Endothelial cell of umbilical vein (primary cell): ENCODE measurements at regions not wholly inside any gene's neighbourhood (a gene's known extent, or its start where the extent isn't known, plus 50 kb on each side); places are given as distances from the start of the nearest gene placed in this dataset.

Source experiments
- BruUV-seq: library from RNA; stranded (reverse); fragments of 400-500 nt; replicated peaks from 2 replicates; lab custom pipeline; 2021; lab: Mats Ljungman, UMichigan
- CTCF ChIA-PET: fragments of 300-600, 350-600 bp; sonication (Branson Sonifier 250); formaldehyde crosslinking; loops from one replicate; lab custom pipeline; 2021; ENCODE audit warnings: antibody characterized with exemption, inconsistent platforms; lab: Charles Lee
- POLR2A ChIA-PET: fragments of 300-600, 350-600 bp; sonication (Branson Sonifier 250); formaldehyde crosslinking; loops from one replicate; lab custom pipeline; 2021; ENCODE audit warnings: antibody characterized with exemption, inconsistent platforms; lab: Charles Lee
- DNase-seq: peaks from one replicate; pipeline ENCODE4 v3.0.0-alpha.2; 2011; ENCODE audit warnings: low read depth, low spot score
- FAIRE-seq: peaks from 2 replicates; lab custom pipeline; 2011; peaks lifted over from hg19 to GRCh38; lab: Jason Lieb, UNC
- H2AFZ ChIP-seq: 2 replicates; pipeline ENCODE4 v1.6.0; 2012; ENCODE audit warnings: low read depth, low read length, control low read depth, inconsistent platforms
- H3K27ac ChIP-seq: 2 replicates; pipeline ENCODE4 v1.5.1; 2011; ENCODE audit warnings: low read depth, mild to moderate bottlenecking, control low read depth, low read length, moderate library complexity; ENCODE audit not compliant: insufficient read depth
- H3K27me3 ChIP-seq, 2 experiments: 2 replicates each; pipeline versions ENCODE4 v1.6.0 to v1.6.1; 2011; ENCODE audit warnings: low read length in 2 of 2, mixed read lengths in 1 of 2; ENCODE audit not compliant: control insufficient read depth in 2 of 2, insufficient read depth in 2 of 2
- H3K36me3 ChIP-seq, 2 experiments: 2 replicates in 1 of 2; 3 replicates in 1 of 2; pipeline ENCODE4 v1.5.1; 2011; ENCODE audit warnings: low read length in 2 of 2, mild to moderate bottlenecking in 1 of 2, moderate library complexity in 1 of 2; ENCODE audit not compliant: control insufficient read depth in 2 of 2, insufficient read depth in 2 of 2; ENCODE audit errors: extremely low read depth in 1 of 2
- H3K4me1 ChIP-seq: 3 replicates; pipeline ENCODE4 v1.5.1; 2011; ENCODE audit warnings: mild to moderate bottlenecking, low read length; ENCODE audit not compliant: control insufficient read depth, insufficient read depth; ENCODE audit errors: extremely low read depth
- H3K4me2 ChIP-seq: 2 replicates; pipeline ENCODE4 v1.6.1; 2011; ENCODE audit warnings: low read length, control low read depth, mixed read lengths; ENCODE audit not compliant: insufficient read depth
- H3K4me3 ChIP-seq, 3 experiments: fragments of 200-600 bp in 1 of 3; sonication (generic), shearing (Covaris generic) in 1 of 3; replicated peaks in 1 of 3; 2 replicates each; pipeline ENCODE4 v1.5.1; 2011 to 2016; ENCODE audit warnings: control low read depth in 3 of 3, low read length in 3 of 3, mild to moderate bottlenecking in 2 of 3, inconsistent platforms in 1 of 3, low read depth in 1 of 3, moderate library complexity in 1 of 3; ENCODE audit not compliant: insufficient read depth in 1 of 3
- H3K79me2 ChIP-seq: 2 replicates; pipeline ENCODE4 v1.6.0; 2012; ENCODE audit warnings: low read length, inconsistent platforms; ENCODE audit not compliant: control insufficient read depth, insufficient read depth
- H3K9ac ChIP-seq: replicated peaks from 2 replicates; pipeline ENCODE3; 2011; ENCODE audit warnings: low read length, control low read depth; ENCODE audit not compliant: insufficient read depth; ENCODE audit errors: extremely low read depth
- H3K9me1 ChIP-seq: replicated peaks from 3 replicates; pipeline ENCODE4 v1.6.0; 2011; ENCODE audit warnings: mild to moderate bottlenecking, low read length; ENCODE audit not compliant: control insufficient read depth, insufficient read depth; ENCODE audit errors: extremely low read depth
- H3K9me3 ChIP-seq: replicated peaks from 2 replicates; pipeline ENCODE4 v1.5.1; 2012; ENCODE audit warnings: low read length, inconsistent platforms; ENCODE audit not compliant: control insufficient read depth, insufficient read depth
- H4K20me1 ChIP-seq: replicated peaks from 2 replicates; pipeline ENCODE3; 2011; ENCODE audit warnings: mild to moderate bottlenecking, low read length; ENCODE audit not compliant: control insufficient read depth, insufficient read depth; ENCODE audit errors: extremely low read depth
- EZH2 ChIP-seq: IDR thresholded peaks from 2 replicates; pipeline ENCODE4 v1.6.1; 2012; ENCODE audit warnings: borderline replicate concordance, low read depth, mild to moderate bottlenecking, moderate library complexity, low read length, inconsistent platforms; ENCODE audit not compliant: severe bottlenecking
- FOS ChIP-seq: IDR thresholded peaks from 2 replicates; pipeline ENCODE4 v1.6.1; 2011; ENCODE audit warnings: mild to moderate bottlenecking, low read length, moderate library complexity, borderline replicate concordance; ENCODE audit not compliant: insufficient read depth
- GATA2 ChIP-seq: IDR thresholded peaks from 2 replicates; pipeline ENCODE4 v1.7.0; 2011; ENCODE audit warnings: low read depth, mild to moderate bottlenecking, moderate library complexity, mixed read lengths, low read length; ENCODE audit not compliant: insufficient read length, insufficient read depth
- JUN ChIP-seq: IDR thresholded peaks from 2 replicates; pipeline ENCODE4 v1.6.1; 2011; ENCODE audit warnings: borderline replicate concordance, low read depth; ENCODE audit not compliant: insufficient read length, insufficient read depth
- MYC ChIP-seq: IDR thresholded peaks from one replicate; pipeline ENCODE4 v1.6.1; 2011; ENCODE audit warnings: mild to moderate bottlenecking, low read depth, low read length
- POLR2A ChIP-seq: IDR thresholded peaks from 2 replicates; pipeline ENCODE4 v1.6.1; 2012; ENCODE audit warnings: low read depth, mild to moderate bottlenecking, control low read depth, low read length
- POLR2AphosphoS5 ChIP-seq: IDR thresholded peaks from 2 replicates; pipeline ENCODE4 v1.6.1; 2012; ENCODE audit warnings: low read depth, mild to moderate bottlenecking, control low read depth, low read length, moderate library complexity; ENCODE audit not compliant: insufficient read depth
- dilution Hi-C: fragments of 300-500 bp; cut with MboI; formaldehyde crosslinking; loops from one replicate; pipeline ENCODE4 v1.15.0; 2019; ENCODE audit warnings: low sequenced_read_pairs; ENCODE audit not compliant: extremely low pct_ligation_motif_present
- intact Hi-C: fragments of 100-400 bp; cut with micrococcal nuclease; formaldehyde crosslinking; loops from one replicate; pipeline ENCODE4 v1.10.0; 2022
- TF ChIP-seq, protein P1 (sequence below), 2 donors: IDR thresholded peaks; 1 replicate in 1 of 2; 2 replicates in 1 of 2; pipeline ENCODE4 v1.5.1; 2011; ENCODE audit warnings: low read length in 2 of 2, mild to moderate bottlenecking in 2 of 2, moderate library complexity in 2 of 2, control low read depth in 1 of 2, inconsistent platforms in 1 of 2, low read depth in 1 of 2; ENCODE audit not compliant: insufficient read depth in 1 of 2; ENCODE audit errors: extremely low read depth in 1 of 2
- TF ChIP-seq, protein P2 (sequence below): IDR thresholded peaks from 2 replicates; pipeline ENCODE4 v1.6.1; 2011; ENCODE audit not compliant: insufficient read depth, insufficient read length

DNA sequence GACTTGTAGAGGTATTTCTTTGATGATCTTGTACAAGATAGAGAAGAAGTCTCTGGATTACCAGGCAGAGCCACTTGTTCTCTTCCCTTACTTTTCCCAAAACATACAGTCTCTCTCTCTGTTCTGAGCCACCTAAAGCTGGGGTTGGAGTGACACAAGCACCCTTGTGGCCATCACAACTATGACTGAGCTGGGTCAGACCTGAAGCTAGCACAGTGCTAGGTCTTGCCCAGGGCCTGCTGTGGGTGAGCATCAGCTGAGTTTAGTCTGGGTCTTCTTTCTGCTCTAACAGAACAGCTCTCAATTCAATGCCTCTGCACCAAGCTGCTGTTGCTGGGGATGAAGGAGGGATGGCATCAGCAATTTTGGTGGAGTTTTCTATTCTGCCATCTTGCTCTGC, 110.2 kb downstream of the HTR1B start:
- DNase-seq, result no peak
- ChIA-PET POLR2A (no interaction called here), CTCF (interaction anchor here (0.9 kb wide), 1 partner anchor 8 kb away, joined by 3 read pairs; no protein-coding TSS in a partner anchor)
- intact Hi-C loops (no loop called here), dilution Hi-C loops (no loop called here)
- FAIRE-seq, result no peak
- Histone ChIP-seq H3K9ac (no peak overlapping the region), H3K27ac (no peak overlapping the region), H2AFZ (no peak overlapping the region), H3K4me2 (no peak overlapping the region), H3K4me1 (no peaks in the 10 kb centered on the region), H3K9me1 (no peaks in the 10 kb centered on the region), H3K9me3 (no peaks in the 10 kb centered on the region), H3K4me3 (no peak overlapping the region), H3K79me2 (peaks cover 3% of the 10 kb centered on the region), H3K36me3 (no peaks in the 10 kb centered on the region), H4K20me1 (no peaks in the 10 kb centered on the region), H3K27me3 (no peaks in the 10 kb centered on the region)
- no peak for TF ChIP-seq GATA2
- no peak for TF ChIP-seq MYC
- TF ChIP-seq EZH2, result no peak
- TF ChIP-seq, protein P1, sequence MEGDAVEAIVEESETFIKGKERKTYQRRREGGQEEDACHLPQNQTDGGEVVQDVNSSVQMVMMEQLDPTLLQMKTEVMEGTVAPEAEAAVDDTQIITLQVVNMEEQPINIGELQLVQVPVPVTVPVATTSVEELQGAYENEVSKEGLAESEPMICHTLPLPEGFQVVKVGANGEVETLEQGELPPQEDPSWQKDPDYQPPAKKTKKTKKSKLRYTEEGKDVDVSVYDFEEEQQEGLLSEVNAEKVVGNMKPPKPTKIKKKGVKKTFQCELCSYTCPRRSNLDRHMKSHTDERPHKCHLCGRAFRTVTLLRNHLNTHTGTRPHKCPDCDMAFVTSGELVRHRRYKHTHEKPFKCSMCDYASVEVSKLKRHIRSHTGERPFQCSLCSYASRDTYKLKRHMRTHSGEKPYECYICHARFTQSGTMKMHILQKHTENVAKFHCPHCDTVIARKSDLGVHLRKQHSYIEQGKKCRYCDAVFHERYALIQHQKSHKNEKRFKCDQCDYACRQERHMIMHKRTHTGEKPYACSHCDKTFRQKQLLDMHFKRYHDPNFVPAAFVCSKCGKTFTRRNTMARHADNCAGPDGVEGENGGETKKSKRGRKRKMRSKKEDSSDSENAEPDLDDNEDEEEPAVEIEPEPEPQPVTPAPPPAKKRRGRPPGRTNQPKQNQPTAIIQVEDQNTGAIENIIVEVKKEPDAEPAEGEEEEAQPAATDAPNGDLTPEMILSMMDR (IDR thresholded peaks at IDR 0.05; ENCODE audit: extremely low read depth in 1 of 2, insufficient read depth in 1 of 2, low read depth in 1 of 2, low read length in 2 of 2), result no peak
- TF ChIP-seq, protein P2, sequence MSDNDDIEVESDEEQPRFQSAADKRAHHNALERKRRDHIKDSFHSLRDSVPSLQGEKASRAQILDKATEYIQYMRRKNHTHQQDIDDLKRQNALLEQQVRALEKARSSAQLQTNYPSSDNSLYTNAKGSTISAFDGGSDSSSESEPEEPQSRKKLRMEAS, result no peak
- TF ChIP-seq JUN, result no peak
- no peak for TF ChIP-seq POLR2AphosphoS5
- no peak for TF ChIP-seq FOS
- no peak for TF ChIP-seq POLR2A
- no TSS peak for BruUV-seq
